ENCODE measurements at regions not wholly inside any gene's neighbourhood (a gene's known extent, or its start where the extent isn't known, plus 50 kb on each side); places are given as distances from the start of the nearest gene placed in this dataset.

- no peak for DNase-seq
Observed at GRCh38 chr14:101151226-101151926, 247.9 kb upstream of the RTL1 start.

DNA sequence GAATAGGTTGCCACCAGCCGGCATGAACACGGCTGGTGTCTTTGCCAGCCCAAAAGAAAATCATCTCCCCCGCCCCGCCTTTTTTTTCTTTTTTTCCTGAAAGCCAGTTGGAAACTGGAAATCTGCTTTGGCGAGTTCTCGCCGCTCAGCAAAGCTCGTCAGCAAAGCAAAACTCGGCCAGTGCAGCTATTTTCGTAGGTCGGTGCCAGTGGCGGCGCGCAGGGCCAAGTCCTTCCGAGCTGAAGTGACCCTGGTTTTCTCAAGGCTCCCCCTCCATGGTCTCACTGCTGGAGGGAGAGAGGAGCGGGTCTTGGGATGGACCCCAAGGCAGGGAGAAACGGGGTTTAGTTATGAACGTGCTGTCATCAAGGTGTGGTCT, 248.4 kb upstream of the RTL1 start:
- no peak for DNase-seq

DNA sequence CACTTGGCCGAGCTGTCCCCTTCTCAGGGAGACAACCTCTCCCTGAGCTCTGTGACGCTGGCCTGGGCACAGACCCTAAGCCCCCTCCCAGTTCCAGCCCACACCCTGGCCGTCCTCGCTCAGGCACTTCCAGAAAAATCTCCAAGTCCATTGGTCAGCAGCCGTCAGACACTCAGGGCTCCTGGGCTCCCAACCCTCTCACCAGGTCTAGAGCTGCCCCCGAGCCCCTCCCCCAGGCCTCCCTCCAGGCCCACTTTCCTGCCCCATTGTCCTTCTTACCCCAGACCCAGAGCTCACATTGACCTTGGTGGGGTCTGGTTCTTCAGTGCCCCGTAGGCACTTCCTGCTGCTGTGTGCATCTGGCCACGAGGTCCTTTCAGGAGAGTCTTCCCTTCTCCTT, 249.3 kb upstream of the RTL1 start:
- DNase-seq: no peak

- DNase-seq: no peak
Observed at GRCh38 chr14:101153691-101154090, 250.2 kb upstream of the RTL1 start.

GRCh38 chr14:101155575-101155974, 252.1 kb upstream of the RTL1 start:
- no peak for DNase-seq

DNA sequence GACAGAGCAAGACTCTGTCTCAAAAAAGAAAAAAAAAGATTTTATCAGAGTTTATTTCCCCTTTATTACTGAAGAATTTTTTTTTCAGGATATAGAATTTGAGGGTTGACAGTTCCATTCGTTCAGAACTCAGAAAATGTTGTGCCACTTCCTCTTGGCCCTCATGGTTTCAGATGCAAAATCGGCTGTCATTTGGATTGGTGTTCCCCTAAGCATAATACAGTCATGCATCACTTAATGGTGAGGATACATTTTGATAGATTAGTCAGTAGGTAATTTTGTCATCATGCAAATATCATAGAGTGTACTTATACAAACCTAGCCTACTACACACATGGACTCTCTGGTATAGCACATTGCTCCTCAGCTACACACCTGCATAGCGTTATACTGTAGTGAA, 263.9 kb upstream of the RTL1 start:
- DNase-seq: no peak

DNA sequence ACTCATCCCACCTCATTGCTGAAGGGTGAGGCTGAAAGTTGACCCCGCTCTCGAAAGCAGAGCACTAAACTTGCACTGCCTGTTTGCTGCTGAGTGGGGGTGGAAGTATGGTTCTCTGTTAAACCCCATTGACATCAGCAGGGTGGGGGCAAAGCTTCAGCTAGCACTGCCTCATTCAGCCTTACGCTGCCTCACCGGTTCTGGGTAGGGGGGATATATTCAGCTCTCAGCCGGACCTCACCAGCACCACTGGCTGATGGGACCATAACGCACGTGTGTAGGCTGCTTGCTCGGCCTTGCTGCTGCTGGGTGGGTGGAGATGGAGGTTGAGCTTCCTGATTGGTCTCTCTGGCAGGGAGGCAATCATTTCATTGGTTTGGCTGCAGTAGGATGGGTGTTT, 265.7 kb upstream of the RTL1 start:
- no peak for DNase-seq

- no peak for DNase-seq
Observed at GRCh38 chr14:101171650-101172049, 268.1 kb upstream of the RTL1 start.

DNA sequence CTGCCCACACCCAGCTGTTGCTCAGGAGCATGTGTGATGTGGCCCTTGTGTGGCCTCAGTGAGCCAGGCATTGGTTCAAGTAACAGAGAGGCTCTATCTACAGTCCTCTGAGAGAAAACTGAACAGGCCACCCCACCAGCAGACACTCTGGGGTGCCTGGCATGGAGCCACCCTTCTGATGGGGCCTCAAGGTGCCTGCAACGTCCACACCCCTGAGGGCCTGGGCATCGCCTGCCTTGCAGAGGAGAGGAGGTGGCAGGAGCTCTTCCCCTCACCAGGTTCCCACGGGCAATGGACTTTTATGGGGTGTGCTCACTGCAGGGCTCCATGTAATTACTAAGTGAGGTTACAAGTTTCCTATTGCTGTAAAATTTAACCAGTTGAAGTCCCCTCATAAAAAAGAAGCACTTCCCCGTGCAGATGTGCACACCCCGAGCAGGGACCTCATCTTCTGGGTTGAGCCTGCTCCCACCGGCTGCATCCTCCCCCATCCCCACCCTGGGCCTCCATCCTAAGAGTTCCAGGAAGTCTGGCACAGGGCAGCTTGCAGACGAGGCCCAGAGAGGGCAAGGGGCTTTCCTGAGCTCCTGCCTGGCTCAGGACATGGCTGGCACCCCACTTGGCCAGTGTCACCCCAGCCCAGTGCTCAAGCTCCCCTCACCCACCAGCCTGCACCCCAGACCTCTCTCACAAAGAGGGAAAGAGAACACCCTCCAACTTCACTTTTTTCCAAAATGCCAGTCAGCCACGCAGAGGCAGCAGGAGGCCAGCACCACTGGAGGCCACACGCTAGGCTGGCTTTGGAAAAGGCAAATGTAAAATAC, 270.4 kb upstream of the RTL1 start:
- no peak for DNase-seq

DNA sequence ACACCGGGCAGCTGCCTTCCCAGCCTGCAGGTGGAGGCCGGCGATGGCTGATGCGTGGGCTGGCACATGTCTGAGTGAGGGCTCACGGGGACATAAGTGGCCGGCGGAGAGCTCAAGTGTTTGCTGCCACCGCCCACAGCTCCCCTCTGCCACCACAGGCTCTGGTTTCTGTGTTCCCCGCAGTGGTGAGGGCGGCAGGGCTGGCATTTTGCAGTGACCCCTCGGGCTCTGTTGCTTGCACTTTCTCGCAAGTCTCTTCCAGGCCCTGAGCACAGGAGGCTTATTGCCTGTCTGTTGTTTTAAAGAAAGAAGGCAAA, 271.0 kb upstream of the RTL1 start:
- no peak for DNase-seq

DNA sequence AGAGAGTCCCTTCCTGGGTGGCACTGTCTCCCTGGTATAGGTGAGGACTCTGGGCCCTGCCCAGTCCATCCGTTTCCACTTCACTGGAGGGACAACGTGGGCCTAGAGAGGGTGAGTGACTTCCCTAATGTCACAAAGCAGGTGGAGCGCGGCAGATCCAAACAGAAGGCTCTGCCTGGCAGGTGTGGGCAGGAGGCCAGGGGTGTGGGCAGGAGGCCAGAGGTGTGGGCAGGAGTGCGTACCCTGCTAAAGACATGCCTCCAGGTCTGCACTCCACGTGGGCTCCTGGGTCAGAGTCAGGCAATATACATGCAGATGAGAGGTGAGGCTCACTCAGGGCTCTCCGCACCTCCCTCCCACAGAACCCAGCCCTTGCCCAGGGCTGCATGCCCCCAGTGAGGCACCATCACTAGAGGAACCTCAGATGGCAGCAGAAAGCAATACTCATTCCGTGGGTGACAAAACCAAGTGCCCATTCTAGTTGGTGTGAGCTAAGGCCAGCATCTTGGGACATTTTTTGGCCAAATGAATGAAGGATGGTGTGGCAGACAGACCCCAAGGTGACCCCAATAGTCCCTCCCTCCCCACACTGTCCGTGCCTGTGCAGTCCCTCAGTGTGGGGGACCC, 271.6 kb upstream of the RTL1 start:
- no peak for DNase-seq

GRCh38 chr14:101175731-101176534, 272.4 kb upstream of the RTL1 start:
- no peak for DNase-seq

DNA sequence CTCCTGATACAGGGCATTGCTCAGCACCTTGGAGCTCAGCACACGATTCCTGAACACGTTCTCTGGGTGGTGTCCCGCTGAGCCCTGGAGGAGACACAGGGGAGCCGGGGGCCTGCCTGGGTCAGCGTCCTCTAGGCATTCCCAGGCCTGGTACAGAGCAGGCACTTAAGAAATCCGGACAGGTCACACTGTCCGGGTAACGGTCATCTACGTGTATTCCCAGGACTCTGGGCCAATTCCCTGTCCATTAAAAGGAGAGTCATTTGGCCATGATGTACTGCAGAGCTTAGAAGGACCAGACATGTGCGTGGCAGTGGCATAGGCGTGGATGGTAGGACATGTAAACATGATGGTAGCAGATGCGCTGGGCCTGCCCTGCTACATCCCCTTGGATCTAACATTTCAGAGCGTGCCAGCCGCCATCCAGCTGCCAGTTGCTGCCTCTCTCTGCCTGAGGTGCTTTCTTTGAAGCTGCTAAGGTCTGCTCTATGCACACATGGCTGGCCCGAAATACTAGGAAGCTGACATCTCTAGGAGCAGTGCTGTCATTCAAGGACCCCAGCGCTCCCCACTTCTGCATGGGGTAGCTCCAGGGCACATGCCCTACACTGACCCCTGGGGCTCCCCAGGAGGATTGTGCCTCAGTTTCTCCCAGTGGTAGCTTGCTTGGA, 273.1 kb upstream of the RTL1 start:
- DNase-seq: no peak

DNA sequence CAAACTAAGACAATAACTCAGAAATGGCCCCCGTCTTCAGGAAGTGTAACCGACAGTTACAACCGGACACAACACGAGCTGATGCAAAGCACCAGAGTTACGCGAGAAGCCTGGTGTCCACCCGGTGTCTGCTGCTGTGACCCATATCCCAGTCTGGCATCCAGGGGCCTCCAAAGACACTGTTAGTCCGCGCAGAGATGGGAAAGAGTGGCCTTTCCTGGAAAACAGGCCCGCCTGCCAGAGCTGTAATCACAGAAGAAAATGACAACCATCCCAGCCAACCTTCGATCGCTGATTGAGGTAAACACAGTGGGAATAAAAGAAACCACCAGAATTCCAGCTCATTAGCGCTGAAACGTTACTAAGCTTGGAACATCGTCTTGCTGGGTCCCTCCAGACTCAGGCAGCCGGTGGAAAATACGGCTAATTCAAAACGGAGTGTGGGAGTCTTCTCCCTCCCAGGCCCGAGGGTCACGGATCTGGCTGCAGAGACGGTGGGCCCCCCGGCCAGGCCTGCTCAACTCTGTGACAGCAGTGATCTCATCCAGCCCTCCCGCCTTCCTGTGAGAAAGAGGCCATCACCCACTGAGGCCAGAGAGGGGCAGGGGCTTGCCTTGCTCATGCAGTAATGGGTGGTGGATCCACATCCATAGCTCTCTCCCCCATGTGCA, 273.9 kb upstream of the RTL1 start:
- no peak for DNase-seq

DNA sequence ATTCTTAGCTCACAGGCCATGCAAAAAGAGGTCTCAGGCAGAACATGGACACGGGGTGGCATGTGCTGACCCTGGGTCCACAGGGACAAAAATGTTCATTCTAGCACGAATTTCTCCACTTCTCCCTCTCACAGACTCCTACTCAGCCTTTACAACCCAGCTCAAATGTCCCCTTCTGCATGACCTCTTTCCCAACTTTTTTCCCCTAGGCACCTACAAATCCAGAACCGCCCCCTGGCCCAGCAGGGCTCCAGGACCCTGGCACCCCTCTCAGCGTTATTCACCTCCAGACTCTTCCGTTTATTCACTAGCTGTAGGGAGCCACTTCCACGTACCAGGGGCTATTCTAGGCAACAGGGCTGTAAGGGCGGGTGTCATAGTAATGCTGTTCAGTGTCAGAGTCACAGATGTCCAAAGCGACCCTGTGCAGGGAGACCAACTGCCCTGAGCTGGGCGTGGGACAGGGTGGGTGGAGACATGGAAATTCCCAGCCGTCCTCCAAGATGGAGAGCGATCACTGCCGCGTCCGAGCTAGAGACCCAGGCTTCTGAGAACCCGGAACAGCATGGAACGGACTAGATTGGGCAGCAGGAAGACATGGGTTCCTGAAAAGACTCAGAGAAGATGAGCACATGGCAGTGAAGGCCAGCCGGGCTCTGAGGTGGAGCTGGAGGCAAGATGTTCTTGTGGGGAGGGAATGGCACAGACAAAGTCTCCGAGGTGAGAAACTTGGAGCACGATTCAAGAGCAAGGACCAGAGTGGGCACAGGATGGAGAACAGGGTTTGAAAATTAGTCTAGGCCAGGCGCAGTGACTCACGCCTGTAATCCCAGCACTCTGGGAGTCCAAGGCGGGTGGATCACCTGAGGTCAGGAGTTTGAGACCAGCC, 274.9 kb upstream of the RTL1 start:
- no peak for DNase-seq

DNA sequence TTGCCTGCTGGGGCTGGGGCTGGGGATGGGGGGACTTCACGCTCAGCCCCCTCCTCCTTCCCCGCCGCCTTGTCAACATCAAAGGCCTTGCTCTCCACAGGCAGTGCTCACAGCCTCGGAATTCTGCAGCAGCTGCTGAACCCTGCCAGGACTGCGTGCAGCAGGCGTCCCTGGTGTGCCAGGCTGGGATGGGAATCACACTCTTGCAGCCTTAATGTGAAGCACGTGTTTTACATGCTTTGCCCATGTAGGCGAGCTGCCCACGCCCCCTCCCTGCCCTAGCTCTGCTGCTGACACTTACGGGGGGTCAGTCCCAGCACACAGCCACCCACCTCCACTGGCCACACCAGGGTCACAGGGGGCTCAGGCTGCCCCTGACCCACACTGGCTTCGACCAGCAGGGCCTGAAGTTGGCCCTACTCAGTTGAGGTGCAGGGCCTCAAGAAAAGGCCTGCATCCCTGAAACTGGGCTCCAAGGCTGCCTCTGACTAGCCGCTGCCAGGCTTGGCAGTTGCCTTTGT, 276.2 kb upstream of the RTL1 start:
- no peak for DNase-seq

DNA sequence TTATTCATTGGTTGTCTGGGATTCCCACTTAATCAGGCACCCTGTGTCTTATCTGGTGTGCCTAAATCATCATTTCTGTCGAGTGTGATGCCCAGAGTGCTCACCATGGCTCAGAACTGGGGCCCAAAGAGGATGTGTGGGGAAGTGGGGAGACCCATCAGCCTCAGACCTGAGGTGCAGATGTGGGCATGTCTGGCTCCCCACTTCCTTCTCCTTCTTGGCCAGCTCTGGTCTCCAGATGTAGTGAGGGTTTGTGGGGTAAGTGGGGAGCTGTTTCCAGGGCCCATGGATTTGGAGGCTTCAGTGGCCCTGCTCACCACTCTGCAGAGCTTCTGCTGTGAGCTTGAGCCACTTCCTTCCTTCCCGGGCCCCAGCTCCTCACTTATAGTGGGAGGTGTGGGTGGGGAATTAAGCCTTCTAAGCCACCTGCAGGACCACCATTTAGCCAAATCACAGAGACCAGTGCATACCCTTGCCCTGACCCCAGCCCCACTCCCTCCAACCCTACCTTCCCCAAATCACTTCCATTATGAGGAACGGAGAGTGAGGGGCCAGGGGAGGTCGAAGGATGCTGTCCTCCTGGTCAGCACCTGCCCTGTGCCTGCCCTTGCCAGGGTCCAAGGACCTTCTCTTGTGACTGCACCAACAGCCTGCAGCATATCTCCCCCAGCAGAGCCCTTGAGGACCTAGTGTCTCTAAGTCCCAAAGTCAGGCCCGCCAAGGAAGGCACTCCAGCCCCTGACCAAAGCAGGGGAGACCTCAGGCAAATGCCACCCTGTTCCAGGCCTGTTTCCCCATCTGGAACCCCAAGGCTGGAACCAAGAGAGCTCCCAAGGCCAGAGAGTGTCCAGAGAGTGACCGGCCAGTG, 278.2 kb upstream of the RTL1 start:
- no peak for DNase-seq

GRCh38 chr14:101182476-101182875, 279.0 kb upstream of the RTL1 start:
- DNase-seq: no peak

DNA sequence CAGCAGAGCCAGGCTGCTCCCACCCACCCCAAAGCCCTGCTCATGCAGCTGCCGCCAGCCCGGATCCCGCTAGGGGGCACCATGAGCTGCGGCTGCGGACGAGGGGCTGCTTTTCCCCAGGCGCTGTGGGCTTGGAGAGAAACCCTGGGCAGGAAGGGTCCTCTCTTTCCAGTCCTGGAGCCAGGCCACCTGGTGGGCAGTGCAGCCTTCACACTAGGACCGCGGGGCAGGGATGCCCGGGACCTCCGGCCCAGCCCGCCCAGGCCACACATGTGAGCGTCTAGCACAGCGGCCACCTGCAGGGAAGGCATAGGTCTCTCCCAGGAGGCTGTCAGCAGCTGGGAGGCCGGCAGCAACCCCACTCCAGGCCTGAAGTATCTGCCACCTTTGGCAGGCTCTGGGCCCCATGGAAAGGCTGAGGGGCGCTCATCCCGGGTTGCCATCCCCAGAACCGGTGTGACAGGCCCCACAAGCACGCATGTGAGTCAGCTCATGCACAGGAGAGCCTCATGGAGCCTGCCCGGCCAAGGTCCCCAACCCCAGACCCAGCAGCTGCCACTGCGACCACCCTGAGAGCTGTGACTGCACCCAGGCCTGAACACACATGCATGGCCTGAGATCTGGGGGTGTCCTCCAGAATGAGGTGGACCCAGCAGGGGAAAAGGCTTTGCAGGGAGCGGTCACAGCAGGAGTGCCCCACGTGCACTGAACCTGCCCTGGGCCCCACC, 280.0 kb upstream of the RTL1 start:
- DNase-seq: no peak

All from fibroblast of skin of right quadriceps (primary cell).